OCI-LY1 (cell line): ENCODE measurements at regions not wholly inside any gene's neighbourhood (a gene's known extent, or its start where the extent isn't known, plus 50 kb on each side); places are given as distances from the start of the nearest gene placed in this dataset.

Source experiments
- H2AFZ ChIP-seq: fragments of 200-600 bp; sonication (generic), shearing (Covaris generic); 2 replicates; pipeline ENCODE4 v1.6.0; 2014; ENCODE audit warnings: antibody characterized with exemption, mild to moderate bottlenecking, low read length
- H3F3A ChIP-seq: fragments of 200-600 bp; sonication (generic), shearing (Covaris generic); 2 replicates; pipeline ENCODE4 v1.6.0; 2014; ENCODE audit warnings: mild to moderate bottlenecking, antibody characterized with exemption, low read length, moderate library complexity; ENCODE audit not compliant: insufficient read depth
- H3K27ac ChIP-seq: fragments of 200-600 bp; sonication (generic); 2 replicates; pipeline ENCODE4 v1.5.1; 2014; ENCODE audit warnings: low read length, mixed run types, mild to moderate bottlenecking, low read depth; ENCODE audit not compliant: poor library complexity, severe bottlenecking
- H3K27me3 ChIP-seq: fragments of 200-600 bp; sonication (generic); 2 replicates; pipeline ENCODE4 v1.6.0; 2014; ENCODE audit warnings: antibody characterized with exemption, mild to moderate bottlenecking, low read length, moderate library complexity; ENCODE audit not compliant: insufficient read depth
- H3K36me3 ChIP-seq: fragments of 200-600 bp; sonication (generic); 2 replicates; pipeline ENCODE4 v1.6.1; 2014; ENCODE audit warnings: mild to moderate bottlenecking, antibody characterized with exemption, low read length, moderate library complexity, mixed read lengths; ENCODE audit not compliant: insufficient read depth
- H3K4me1 ChIP-seq: fragments of 200-600 bp; sonication (generic); 2 replicates; pipeline ENCODE4 v1.5.1; 2014; ENCODE audit warnings: mild to moderate bottlenecking, low read length, moderate library complexity; ENCODE audit not compliant: insufficient read depth, severe bottlenecking
- H3K4me2 ChIP-seq: fragments of 200-600 bp; sonication (generic), shearing (Covaris generic); 2 replicates; pipeline ENCODE4 v1.6.1; 2014; ENCODE audit warnings: low read length
- H3K4me3 ChIP-seq: fragments of 200-600 bp; sonication (generic); 2 replicates; pipeline ENCODE4 v1.5.1; 2014; ENCODE audit warnings: low read length, low read depth, mild to moderate bottlenecking, mixed read lengths; ENCODE audit not compliant: poor library complexity, severe bottlenecking
- H3K79me2 ChIP-seq: fragments of 200-600 bp; shearing (Covaris generic); 2 replicates; pipeline ENCODE4 v1.6.1; 2016; ENCODE audit warnings: mixed run types, low read length, mixed read lengths; ENCODE audit not compliant: insufficient read depth
- H3K9ac ChIP-seq: fragments of 200-600 bp; sonication (generic), shearing (Covaris generic); 2 replicates; pipeline ENCODE4 v1.6.1; 2014; ENCODE audit warnings: mild to moderate bottlenecking, low read length, mixed read lengths
- H3K9me2 ChIP-seq: fragments of 200-600 bp; sonication (generic), shearing (Covaris generic); 2 replicates; pipeline ENCODE4 v1.6.1; 2014; ENCODE audit warnings: low read depth, mild to moderate bottlenecking, low read length, mixed read lengths
- H3K9me3 ChIP-seq: fragments of 200-600 bp; shearing (Covaris generic); 2 replicates; pipeline ENCODE4 v1.6.1; 2014; ENCODE audit warnings: low read length, mixed read lengths
- H4K20me1 ChIP-seq: fragments of 200-600 bp; sonication (generic), shearing (Covaris generic); 2 replicates; pipeline ENCODE4 v1.6.0; 2016; ENCODE audit warnings: mild to moderate bottlenecking, low read length; ENCODE audit not compliant: insufficient read depth
- CTCF ChIP-seq: fragments of 200-600 bp; sonication (generic), shearing (Covaris generic); IDR thresholded peaks from 2 replicates; pipeline ENCODE4 v1.5.1; 2017; ENCODE audit warnings: mild to moderate bottlenecking, antibody characterized with exemption, low read length, moderate library complexity, mixed read lengths
- EZH2 ChIP-seq: fragments of 200-600 bp; sonication (generic), shearing (Covaris generic); IDR thresholded peaks from 2 replicates; pipeline ENCODE4 v1.8.0; 2017; ENCODE audit warnings: borderline replicate concordance, mixed run types, mild to moderate bottlenecking, antibody characterized with exemption, low read length, moderate library complexity, mixed read lengths

GRCh38 chr2:144078802-144079724 lies 440.9 kb downstream of the ZEB2 start:
- Histone ChIP-seq H3K4me1 (no peaks in the 10 kb centered on the region), H3K4me3 (no peak overlapping the region), H3K27me3 (no peaks in the 10 kb centered on the region), H3K9ac (no peak overlapping the region), H4K20me1 (no peaks in the 10 kb centered on the region), H3K4me2 (no peak overlapping the region), H3K27ac (no peak overlapping the region), H3K9me3 (no peaks in the 10 kb centered on the region), H3K79me2 (no peaks in the 10 kb centered on the region), H3K9me2 (no peaks in the 10 kb centered on the region), H2AFZ (no peak overlapping the region), H3K36me3 (no peaks in the 10 kb centered on the region), H3F3A (no peaks in the 10 kb centered on the region)
- TF ChIP-seq EZH2 (no peak), CTCF (no peak)

- no peaks in the 10 kb centered on the region for H3K9me3 ChIP-seq
- H3K79me2 ChIP-seq = no peaks in the 10 kb centered on the region
- no peaks in the 10 kb centered on the region for H3F3A ChIP-seq
- H4K20me1 ChIP-seq = no peaks in the 10 kb centered on the region
- no peak overlapping the region for H3K9ac ChIP-seq
- H3K4me3 ChIP-seq = no peak overlapping the region
- no peak overlapping the region for H3K4me2 ChIP-seq
- H3K9me2 ChIP-seq = no peaks in the 10 kb centered on the region
- no peak for TF ChIP-seq CTCF
- TF ChIP-seq EZH2 = no peak
- H3K36me3 ChIP-seq = no peaks in the 10 kb centered on the region
- H3K4me1 ChIP-seq = no peaks in the 10 kb centered on the region
- no peaks in the 10 kb centered on the region for H3K27me3 ChIP-seq
- H3K27ac ChIP-seq = no peak overlapping the region
- H2AFZ ChIP-seq = no peak overlapping the region
These were observed 441.8 kb downstream of the ZEB2 start for GRCh38 chr2:144078106-144078505.

- Histone ChIP-seq H3K36me3 (no peaks in the 10 kb centered on the region), H3K9ac (no peak overlapping the region), H3F3A (no peaks in the 10 kb centered on the region), H3K79me2 (no peaks in the 10 kb centered on the region), H2AFZ (no peak overlapping the region), H4K20me1 (no peaks in the 10 kb centered on the region), H3K9me3 (no peaks in the 10 kb centered on the region), H3K27ac (no peak overlapping the region), H3K4me1 (no peaks in the 10 kb centered on the region), H3K27me3 (no peaks in the 10 kb centered on the region), H3K4me3 (no peak overlapping the region), H3K9me2 (no peaks in the 10 kb centered on the region), H3K4me2 (no peak overlapping the region)
- TF ChIP-seq EZH2 = no peak
- TF ChIP-seq CTCF = no peak
These were observed 445.5 kb downstream of the ZEB2 start for GRCh38 chr2:144074450-144074849.
